ENCODE measurements at regions not wholly inside any gene's neighbourhood (a gene's known extent, or its start where the extent isn't known, plus 50 kb on each side); places are given as distances from the start of the nearest gene placed in this dataset.

GRCh38 chrX:110584083-110584482, 211.5 kb downstream of the CHRDL1 start:
- Mint-ChIP-seq H3K27me3 (ENCODE audit: low read depth) (no peaks in the 10 kb centered on the region), H3K4me1 (ENCODE audit: low read depth) (no peaks in the 10 kb centered on the region), H3K9me3 (no peaks in the 10 kb centered on the region), H3K36me3 (ENCODE audit: insufficient read depth) (no peaks in the 10 kb centered on the region), H3K4me3 (no peak overlapping the region)
- ATAC-seq (no peak), DNase-seq (no peak)

- Mint-ChIP-seq H3K27me3 (ENCODE audit: low read depth) (no peaks in the 10 kb centered on the region), H3K4me3 (no peak overlapping the region), H3K4me1 (ENCODE audit: low read depth) (no peaks in the 10 kb centered on the region), H3K36me3 (ENCODE audit: insufficient read depth) (no peaks in the 10 kb centered on the region), H3K9me3 (no peaks in the 10 kb centered on the region)
- no peak for DNase-seq
- ATAC-seq = no peak
Observed at GRCh38 chrX:110588164-110588563, 207.5 kb downstream of the CHRDL1 start.

DNA sequence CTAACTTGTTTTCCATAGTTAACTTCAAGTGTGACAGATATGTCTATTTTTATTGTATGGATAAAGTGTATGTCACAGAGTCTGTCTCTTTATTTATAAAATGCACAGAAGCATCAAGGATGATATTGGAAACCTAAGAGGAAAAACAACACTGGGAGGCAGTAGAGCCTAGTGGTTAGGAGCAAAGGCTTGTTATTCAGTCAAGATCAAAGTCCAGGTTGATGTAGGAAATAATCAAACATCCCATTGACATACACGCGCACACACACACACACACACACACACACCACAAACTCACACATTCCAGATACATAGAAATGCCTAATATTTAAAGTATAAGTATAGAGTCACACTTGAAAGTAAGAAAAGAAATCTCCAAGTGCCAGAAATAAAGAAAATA, 206.8 kb downstream of the CHRDL1 start:
- H3K27me3 Mint-ChIP-seq (ENCODE audit: low read depth) = no peaks in the 10 kb centered on the region
- no peaks in the 10 kb centered on the region for H3K4me1 Mint-ChIP-seq (ENCODE audit: low read depth)
- H3K9me3 Mint-ChIP-seq = no peaks in the 10 kb centered on the region
- ATAC-seq (no peak), DNase-seq (no peak)
- H3K4me3 Mint-ChIP-seq = no peak overlapping the region
- no peaks in the 10 kb centered on the region for H3K36me3 Mint-ChIP-seq (ENCODE audit: insufficient read depth)

- H3K9me3 Mint-ChIP-seq = peaks cover 9% of the 10 kb centered on the region
- H3K36me3 Mint-ChIP-seq (ENCODE audit: insufficient read depth) = no peaks in the 10 kb centered on the region
- no peaks in the 10 kb centered on the region for H3K27me3 Mint-ChIP-seq (ENCODE audit: low read depth)
- ATAC-seq = no peak
- DNase-seq = no peak
- no peak overlapping the region for H3K4me3 Mint-ChIP-seq
- no peaks in the 10 kb centered on the region for H3K4me1 Mint-ChIP-seq (ENCODE audit: low read depth)
Observed at GRCh38 chrX:110600745-110601310, 194.8 kb downstream of the CHRDL1 start.

DNA sequence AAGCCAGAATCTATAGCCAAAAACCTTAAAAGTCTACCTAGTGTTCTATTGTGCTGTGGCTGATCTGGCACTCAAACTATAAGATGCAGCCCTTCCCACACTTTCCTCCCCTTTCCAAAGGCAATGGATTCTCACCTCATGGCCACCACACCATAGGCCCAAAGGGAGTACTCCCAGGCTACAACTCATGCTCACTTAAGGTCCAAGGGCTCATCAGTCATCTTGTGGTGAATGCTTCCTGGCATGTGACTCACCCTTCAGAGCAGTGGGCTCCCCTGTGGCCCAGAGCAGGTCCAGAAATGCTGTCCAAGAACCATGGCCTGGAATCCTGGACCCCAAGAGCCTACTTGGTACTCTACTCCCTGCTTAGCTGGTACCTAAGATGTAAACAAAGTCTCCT, 181.0 kb downstream of the CHRDL1 start:
- Mint-ChIP-seq H3K9me3 (no peaks in the 10 kb centered on the region), H3K4me3 (no peak overlapping the region), H3K36me3 (ENCODE audit: insufficient read depth) (no peaks in the 10 kb centered on the region), H3K27me3 (ENCODE audit: low read depth) (no peaks in the 10 kb centered on the region), H3K4me1 (ENCODE audit: low read depth) (no peaks in the 10 kb centered on the region)
- no peak for DNase-seq
- ATAC-seq = no peak

Data from activated T-cell treated with anti-CD3 and anti-CD28 coated beads, Interleukin-2, amount 50 U/mL, for 4 hours (primary cell).